GM21825 (cell line): ENCODE measurements at regions not wholly inside any gene's neighbourhood (a gene's known extent, or its start where the extent isn't known, plus 50 kb on each side); places are given as distances from the start of the nearest gene placed in this dataset.

Experiments used
- ATAC-seq: cut with Tn5 transposase; IDR thresholded peaks from one replicate; pipeline ENCODE4 v1.9.1; 2021; ENCODE audit warnings: mild to moderate bottlenecking, moderate library complexity; ENCODE audit not compliant: unreplicated experiment

GRCh38 chr19:28983430-28983829 lies 229.5 kb downstream of the UQCRFS1 start:
- ATAC-seq = no peak

GRCh38 chr19:28981994-28982393 lies 231.0 kb downstream of the UQCRFS1 start:
- no peak for ATAC-seq

GRCh38 chr19:28981518-28981917 lies 231.4 kb downstream of the UQCRFS1 start:
- ATAC-seq = no peak

- ATAC-seq = no peak
Observed at GRCh38 chr19:28980236-28980868, 232.6 kb downstream of the UQCRFS1 start.

GRCh38 chr19:28977826-28978225 lies 235.1 kb downstream of the UQCRFS1 start:
- no peak for ATAC-seq

GRCh38 chr19:28972058-28972852 lies 240.7 kb downstream of the UQCRFS1 start:
- ATAC-seq = no peak

GRCh38 chr19:28971513-28971912 lies 241.4 kb downstream of the UQCRFS1 start:
- ATAC-seq = no peak

GRCh38 chr19:28971049-28971448 lies 241.9 kb downstream of the UQCRFS1 start:
- no peak for ATAC-seq

GRCh38 chr19:28968721-28969120 lies 244.2 kb downstream of the UQCRFS1 start:
- ATAC-seq = no peak

- ATAC-seq = no peak
Observed at GRCh38 chr19:28966737-28967399, 246.1 kb downstream of the UQCRFS1 start.

- no peak for ATAC-seq
Observed at GRCh38 chr19:28964500-28964899, 248.5 kb downstream of the UQCRFS1 start.

- no peak for ATAC-seq
Observed at GRCh38 chr19:28963486-28964250, 249.3 kb downstream of the UQCRFS1 start.

GRCh38 chr19:28961772-28962500 lies 251.0 kb downstream of the UQCRFS1 start:
- ATAC-seq = no peak

GRCh38 chr19:28960986-28961705 lies 251.8 kb downstream of the UQCRFS1 start:
- ATAC-seq = no peak

GRCh38 chr19:28960586-28960985 lies 252.4 kb downstream of the UQCRFS1 start:
- no peak for ATAC-seq

GRCh38 chr19:28956961-28957360 lies 256.0 kb downstream of the UQCRFS1 start:
- ATAC-seq = no peak

GRCh38 chr19:28956421-28956820 lies 256.5 kb downstream of the UQCRFS1 start:
- no peak for ATAC-seq

- ATAC-seq = no peak
Observed at GRCh38 chr19:28949535-28949934, 263.4 kb downstream of the UQCRFS1 start.

- ATAC-seq = no peak
Observed at GRCh38 chr19:28949027-28949426, 263.9 kb downstream of the UQCRFS1 start.

- no peak for ATAC-seq
Observed at GRCh38 chr19:28948566-28948965, 264.4 kb downstream of the UQCRFS1 start.
